H1 (cell line): ENCODE measurements at regions not wholly inside any gene's neighbourhood (a gene's known extent, or its start where the extent isn't known, plus 50 kb on each side); places are given as distances from the start of the nearest gene placed in this dataset.

Source experiments
- CTCF ChIP-seq, 3 experiments: IDR thresholded peaks; 1 replicate in 2 of 3; 2 replicates in 1 of 3; pipeline versions ENCODE4 v1.5.1 to v1.6.1; 2011; ENCODE audit warnings: low read length in 3 of 3, mild to moderate bottlenecking in 3 of 3, inconsistent platforms in 2 of 3, low read depth in 1 of 3, moderate library complexity in 1 of 3; ENCODE audit not compliant: insufficient read depth in 1 of 3; ENCODE audit errors: control extremely low read depth in 1 of 3
- RFX5 ChIP-seq: IDR thresholded peaks from 2 replicates; pipeline ENCODE4 v1.6.1; 2011; ENCODE audit warnings: low read depth, low read length, improper control_type of control experiment, borderline replicate concordance
- SP2 ChIP-seq: IDR thresholded peaks from 2 replicates; pipeline ENCODE4 v1.6.1; 2012; ENCODE audit warnings: mild to moderate bottlenecking, low read length, inconsistent platforms

- TF ChIP-seq SP2 (no peak), CTCF (IDR thresholded peaks at IDR 0.05; ENCODE audit: control extremely low read depth in 1 of 3, insufficient read depth in 1 of 3, low read depth in 1 of 3, low read length in 3 of 3) (no peak), RFX5 (no peak)
These were observed 70.5 kb upstream of the CIBAR2 start for GRCh38 chr16:85182774-85183173.
